DOHH2 (cell line): ENCODE measurements at regions not wholly inside any gene's neighbourhood (a gene's known extent, or its start where the extent isn't known, plus 50 kb on each side); places are given as distances from the start of the nearest gene placed in this dataset.

ENCODE experiments used
- EZH2phosphoT487 ChIP-seq: fragments of 200-600 bp; sonication (generic); IDR thresholded peaks from 2 replicates; pipeline ENCODE4 v1.6.1; 2017; ENCODE audit warnings: borderline replicate concordance, mild to moderate bottlenecking, antibody characterized with exemption, low read length, moderate library complexity, mixed read lengths
- TF ChIP-seq, protein P1 (sequence below): fragments of 200-600 bp; sonication (generic); IDR thresholded peaks from one replicate; pipeline ENCODE4 v1.5.1; 2014; ENCODE audit warnings: antibody characterized with exemption, mild to moderate bottlenecking, low read depth, low read length; ENCODE audit not compliant: poor library complexity, severe bottlenecking

GRCh38 chr12:107241411-107241810, 148.1 kb upstream of the CRY1 start:
- TF ChIP-seq, protein P1, sequence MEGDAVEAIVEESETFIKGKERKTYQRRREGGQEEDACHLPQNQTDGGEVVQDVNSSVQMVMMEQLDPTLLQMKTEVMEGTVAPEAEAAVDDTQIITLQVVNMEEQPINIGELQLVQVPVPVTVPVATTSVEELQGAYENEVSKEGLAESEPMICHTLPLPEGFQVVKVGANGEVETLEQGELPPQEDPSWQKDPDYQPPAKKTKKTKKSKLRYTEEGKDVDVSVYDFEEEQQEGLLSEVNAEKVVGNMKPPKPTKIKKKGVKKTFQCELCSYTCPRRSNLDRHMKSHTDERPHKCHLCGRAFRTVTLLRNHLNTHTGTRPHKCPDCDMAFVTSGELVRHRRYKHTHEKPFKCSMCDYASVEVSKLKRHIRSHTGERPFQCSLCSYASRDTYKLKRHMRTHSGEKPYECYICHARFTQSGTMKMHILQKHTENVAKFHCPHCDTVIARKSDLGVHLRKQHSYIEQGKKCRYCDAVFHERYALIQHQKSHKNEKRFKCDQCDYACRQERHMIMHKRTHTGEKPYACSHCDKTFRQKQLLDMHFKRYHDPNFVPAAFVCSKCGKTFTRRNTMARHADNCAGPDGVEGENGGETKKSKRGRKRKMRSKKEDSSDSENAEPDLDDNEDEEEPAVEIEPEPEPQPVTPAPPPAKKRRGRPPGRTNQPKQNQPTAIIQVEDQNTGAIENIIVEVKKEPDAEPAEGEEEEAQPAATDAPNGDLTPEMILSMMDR, result no peak
- TF ChIP-seq EZH2phosphoT487, result no peak
